ENCODE measurements at regions not wholly inside any gene's neighbourhood (a gene's known extent, or its start where the extent isn't known, plus 50 kb on each side); places are given as distances from the start of the nearest gene placed in this dataset.

- TF ChIP-seq FOXP2 (optimal IDR thresholded peaks at IDR 0.05; ENCODE audit: borderline replicate concordance, extremely low read depth, extremely low read length, insufficient read depth): no peak
- no peak for TF ChIP-seq TAF1 (IDR thresholded peaks at IDR 0.05; ENCODE audit: borderline replicate concordance, insufficient read depth, low read length)
- no peak for TF ChIP-seq POLR2AphosphoS5 (IDR thresholded peaks at IDR 0.05; ENCODE audit: low read depth, low read length)
- no peak for TF ChIP-seq REST (IDR thresholded peaks at IDR 0.05; ENCODE audit: insufficient read depth in 1 of 2, low read depth in 2 of 2, low read length in 2 of 2)
- no peak for TF ChIP-seq SIN3A (IDR thresholded peaks at IDR 0.05; ENCODE audit: borderline replicate concordance, insufficient read depth, low read length)
These were observed 332.6 kb downstream of the SH2D4B start for GRCh38 chr10:80870282-80870681.

Data from PFSK-1 (cell line).